ENCODE measurements at regions not wholly inside any gene's neighbourhood (a gene's known extent, or its start where the extent isn't known, plus 50 kb on each side); places are given as distances from the start of the nearest gene placed in this dataset.
"Not testable (repeated sequence)": the region's sequence is repeated elsewhere in the genome, so short reads cannot be mapped to it uniquely, and the experiment has no call there.

- Histone ChIP-seq H3K4me2 (ENCODE audit: low read depth, low read length) (no peak overlapping the region), H2AFZ (ENCODE audit: low read length) (no peak overlapping the region)
- TF ChIP-seq EZH2 (optimal IDR thresholded peaks at IDR 0.05; ENCODE audit: low read depth, low read length) (no peak), CTCF (IDR thresholded peaks at IDR 0.05; ENCODE audit: low read length) (no peak), EZH2phosphoT487 (IDR thresholded peaks at IDR 0.05; ENCODE audit: low read length) (no peak)
Measured at GRCh38 chr6:145155873-145156782, 579.2 kb downstream of the EPM2A start.

GRCh38 chr6:145158636-145159035 lies 576.7 kb downstream of the EPM2A start:
- H2AFZ ChIP-seq (ENCODE audit: low read length); H4K20me1 ChIP-seq (ENCODE audit: insufficient read depth, low read length); DNase-seq; H3K27ac ChIP-seq (ENCODE audit: low read length); H3K27me3 ChIP-seq (replicated peaks; ENCODE audit: insufficient read depth, low read length); H3K9me2 ChIP-seq (replicated peaks; ENCODE audit: insufficient read depth, low read length); H3K9ac ChIP-seq (ENCODE audit: low read length); H3K79me2 ChIP-seq (ENCODE audit: low read length); H3K9me3 ChIP-seq (replicated peaks; ENCODE audit: insufficient read depth, low read length); H3F3A ChIP-seq (ENCODE audit: insufficient read depth, low read length); H3K36me3 ChIP-seq (replicated peaks; ENCODE audit: insufficient read depth, low read length); H3K4me3 ChIP-seq (ENCODE audit: low read length); H3K4me2 ChIP-seq (ENCODE audit: low read depth, low read length); H3K4me1 ChIP-seq (ENCODE audit: low read length): not testable (repeated sequence)

More at GRCh38 chr6:145155873-145156782, 579.2 kb downstream of the EPM2A start:
- DNase-seq, result no peak
- no peak overlapping the region for H3K9ac ChIP-seq (ENCODE audit: low read length)
- no peaks in the 10 kb centered on the region for H3K27me3 ChIP-seq (replicated peaks; ENCODE audit: insufficient read depth, low read length)
- no peaks in the 10 kb centered on the region for H3K9me2 ChIP-seq (replicated peaks; ENCODE audit: insufficient read depth, low read length)
- H3K79me2 ChIP-seq (ENCODE audit: low read length), result no peaks in the 10 kb centered on the region
- H3K4me3 ChIP-seq (ENCODE audit: low read length), result no peak overlapping the region
- no peaks in the 10 kb centered on the region for H4K20me1 ChIP-seq (ENCODE audit: insufficient read depth, low read length)
- H3K27ac ChIP-seq (ENCODE audit: low read length), result no peak overlapping the region
- H3F3A ChIP-seq (ENCODE audit: insufficient read depth, low read length), result no peaks in the 10 kb centered on the region
- H3K36me3 ChIP-seq (replicated peaks; ENCODE audit: insufficient read depth, low read length), result no peaks in the 10 kb centered on the region
- no peaks in the 10 kb centered on the region for H3K4me1 ChIP-seq (ENCODE audit: low read length)
- no peaks in the 10 kb centered on the region for H3K9me3 ChIP-seq (replicated peaks; ENCODE audit: insufficient read depth, low read length)

- Histone ChIP-seq H3K4me1 (ENCODE audit: low read length) (no peaks in the 10 kb centered on the region), H3K9me2 (replicated peaks; ENCODE audit: insufficient read depth, low read length) (no peaks in the 10 kb centered on the region), H3K79me2 (ENCODE audit: low read length) (no peaks in the 10 kb centered on the region), H4K20me1 (ENCODE audit: insufficient read depth, low read length) (no peaks in the 10 kb centered on the region), H3K27ac (ENCODE audit: low read length) (no peak overlapping the region), H3F3A (ENCODE audit: insufficient read depth, low read length) (no peaks in the 10 kb centered on the region), H3K27me3 (replicated peaks; ENCODE audit: insufficient read depth, low read length) (no peaks in the 10 kb centered on the region), H3K4me2 (ENCODE audit: low read depth, low read length) (no peak overlapping the region), H2AFZ (ENCODE audit: low read length) (no peak overlapping the region), H3K9me3 (replicated peaks; ENCODE audit: insufficient read depth, low read length) (no peaks in the 10 kb centered on the region), H3K36me3 (replicated peaks; ENCODE audit: insufficient read depth, low read length) (no peaks in the 10 kb centered on the region), H3K9ac (ENCODE audit: low read length) (no peak overlapping the region), H3K4me3 (ENCODE audit: low read length) (no peak overlapping the region)
- TF ChIP-seq EZH2phosphoT487 (IDR thresholded peaks at IDR 0.05; ENCODE audit: low read length) (no peak), EZH2 (optimal IDR thresholded peaks at IDR 0.05; ENCODE audit: low read depth, low read length) (no peak), CTCF (IDR thresholded peaks at IDR 0.05; ENCODE audit: low read length) (no peak)
- no peak for DNase-seq
Measured at GRCh38 chr6:145159921-145160320, 575.4 kb downstream of the EPM2A start.

GRCh38 chr6:145161501-145161900 lies 573.8 kb downstream of the EPM2A start:
- Histone ChIP-seq H3K9me2 (replicated peaks; ENCODE audit: insufficient read depth, low read length) (no peaks in the 10 kb centered on the region), H3K79me2 (ENCODE audit: low read length) (no peaks in the 10 kb centered on the region)
- no peak for TF ChIP-seq CTCF (IDR thresholded peaks at IDR 0.05; ENCODE audit: low read length)
- TF ChIP-seq EZH2phosphoT487 (IDR thresholded peaks at IDR 0.05; ENCODE audit: low read length), result no peak
- no peak for TF ChIP-seq EZH2 (optimal IDR thresholded peaks at IDR 0.05; ENCODE audit: low read depth, low read length)

More at GRCh38 chr6:145161501-145161900, 573.8 kb downstream of the EPM2A start:
- Histone ChIP-seq H3K9ac (ENCODE audit: low read length) (no peak overlapping the region), H3K27me3 (replicated peaks; ENCODE audit: insufficient read depth, low read length) (no peaks in the 10 kb centered on the region), H2AFZ (ENCODE audit: low read length) (no peak overlapping the region), H3K9me3 (replicated peaks; ENCODE audit: insufficient read depth, low read length) (no peaks in the 10 kb centered on the region), H3F3A (ENCODE audit: insufficient read depth, low read length) (no peaks in the 10 kb centered on the region), H3K36me3 (replicated peaks; ENCODE audit: insufficient read depth, low read length) (no peaks in the 10 kb centered on the region), H3K4me3 (ENCODE audit: low read length) (no peak overlapping the region), H3K4me2 (ENCODE audit: low read depth, low read length) (no peak overlapping the region), H3K4me1 (ENCODE audit: low read length) (no peaks in the 10 kb centered on the region), H3K27ac (ENCODE audit: low read length) (no peak overlapping the region), H4K20me1 (ENCODE audit: insufficient read depth, low read length) (no peaks in the 10 kb centered on the region)
- DNase-seq, result no peak
